Activated naive CD4-positive, alpha-beta T cell treated with anti-CD3 and anti-CD28 coated beads for 36 hours (primary cell): ENCODE measurements at regions not wholly inside any gene's neighbourhood (a gene's known extent, or its start where the extent isn't known, plus 50 kb on each side); places are given as distances from the start of the nearest gene placed in this dataset.
"Not testable (repeated sequence)": the region's sequence is repeated elsewhere in the genome, so short reads cannot be mapped to it uniquely, and the experiment has no call there.

Source experiments
- CTCF ChIA-PET: fragments of 350-600 bp; sonication (Branson Sonifier 250); formaldehyde crosslinking; loops from one replicate; lab custom pipeline; 2021; ENCODE audit warnings: antibody characterized with exemption; lab: Charles Lee
- DNase-seq: peaks from one replicate; pipeline ENCODE4 v3.0.0-alpha.2; 2020
- H3K27ac Mint-ChIP-seq: one replicate; pipeline ENCODE4 v1.8.0; 2021; ENCODE audit warnings: mild to moderate bottlenecking, mixed read lengths
- H3K27me3 Mint-ChIP-seq: one replicate; pipeline ENCODE4 v1.8.0; 2021; ENCODE audit warnings: low read depth, mixed read lengths
- H3K36me3 Mint-ChIP-seq: one replicate; pipeline ENCODE4 v1.8.0; 2021; ENCODE audit warnings: low read depth, mixed read lengths
- H3K4me1 Mint-ChIP-seq: one replicate; pipeline ENCODE4 v1.8.0; 2021; ENCODE audit warnings: low read depth, mixed read lengths
- H3K4me3 Mint-ChIP-seq: one replicate; pipeline ENCODE4 v1.8.0; 2021; ENCODE audit warnings: mild to moderate bottlenecking, moderate library complexity, mixed read lengths
- H3K9me3 Mint-ChIP-seq: one replicate; pipeline ENCODE4 v1.8.0; 2021; ENCODE audit warnings: mixed read lengths
- intact Hi-C: fragments of 100-400 bp; cut with micrococcal nuclease; formaldehyde crosslinking; loops from one replicate; pipeline ENCODE4 v1.15.1; 2023

- no peaks in the 10 kb centered on the region for H3K27me3 Mint-ChIP-seq
- H3K4me3 Mint-ChIP-seq, result no peak overlapping the region
- CTCF ChIA-PET, result no interaction called here
- peaks cover 2% of the 10 kb centered on the region for H3K9me3 Mint-ChIP-seq
- DNase-seq, result no peak
- H3K36me3 Mint-ChIP-seq, result no peaks in the 10 kb centered on the region
- intact Hi-C loops, result no loop called here
- no peaks in the 10 kb centered on the region for H3K4me1 Mint-ChIP-seq
- H3K27ac Mint-ChIP-seq, result no peak overlapping the region
Observed at GRCh38 chr5:44167540-44167939, 221.7 kb downstream of the FGF10 start.

- intact Hi-C loops, result no loop called here
- CTCF ChIA-PET, result no interaction called here
- Mint-ChIP-seq H3K9me3 (peaks cover 7% of the 10 kb centered on the region), H3K4me1 (no peaks in the 10 kb centered on the region), H3K4me3 (no peak overlapping the region), H3K36me3 (no peaks in the 10 kb centered on the region), H3K27me3 (no peaks in the 10 kb centered on the region), H3K27ac (no peak overlapping the region)
- DNase-seq, result no peak
Observed at GRCh38 chr5:44160369-44160768, 228.9 kb downstream of the FGF10 start.

GRCh38 chr5:44150075-44150723 lies 239.0 kb downstream of the FGF10 start:
- H3K27ac Mint-ChIP-seq, result no peak overlapping the region
- no peaks in the 10 kb centered on the region for H3K4me1 Mint-ChIP-seq
- H3K27me3 Mint-ChIP-seq, result no peaks in the 10 kb centered on the region
- no peak overlapping the region for H3K4me3 Mint-ChIP-seq
- intact Hi-C loops, result no loop called here
- no peak for DNase-seq
- H3K9me3 Mint-ChIP-seq, result peaks cover 12% of the 10 kb centered on the region
- CTCF ChIA-PET, result no interaction called here
- no peaks in the 10 kb centered on the region for H3K36me3 Mint-ChIP-seq

GRCh38 chr5:44117947-44118346 lies 271.3 kb downstream of the FGF10 start:
- not testable (repeated sequence) for H3K4me1 Mint-ChIP-seq, H3K9me3 Mint-ChIP-seq, H3K27ac Mint-ChIP-seq

GRCh38 chr5:44108232-44108631 lies 281.0 kb downstream of the FGF10 start:
- peaks cover 28% of the 10 kb centered on the region for H3K9me3 Mint-ChIP-seq
- DNase-seq, H3K4me3 Mint-ChIP-seq, H3K36me3 Mint-ChIP-seq, H3K4me1 Mint-ChIP-seq, H3K27me3 Mint-ChIP-seq, H3K27ac Mint-ChIP-seq, intact Hi-C loops: not testable (repeated sequence)
- CTCF ChIA-PET, result interaction anchor here (0.6 kb wide), 1 partner anchor 1765 kb away, joined by 4 read pairs; no protein-coding TSS in a partner anchor

More at GRCh38 chr5:44117947-44118346, 271.3 kb downstream of the FGF10 start:
- intact Hi-C loops, CTCF ChIA-PET, H3K27me3 Mint-ChIP-seq, H3K36me3 Mint-ChIP-seq, H3K4me3 Mint-ChIP-seq, DNase-seq: not testable (repeated sequence)

- peaks cover 14% of the 10 kb centered on the region for H3K9me3 Mint-ChIP-seq
- no peak for DNase-seq
- no peaks in the 10 kb centered on the region for H3K4me1 Mint-ChIP-seq
- H3K36me3 Mint-ChIP-seq, result no peaks in the 10 kb centered on the region
- no peaks in the 10 kb centered on the region for H3K27me3 Mint-ChIP-seq
- intact Hi-C loops, result no loop called here
- CTCF ChIA-PET, result no interaction called here
- no peak overlapping the region for H3K27ac Mint-ChIP-seq
- H3K4me3 Mint-ChIP-seq, result no peak overlapping the region
Observed at GRCh38 chr5:44099643-44100042, 289.6 kb downstream of the FGF10 start.

GRCh38 chr5:44089424-44090144 lies 299.6 kb downstream of the FGF10 start:
- no peak overlapping the region for H3K27ac Mint-ChIP-seq
- no peaks in the 10 kb centered on the region for H3K9me3 Mint-ChIP-seq

GRCh38 chr5:44085083-44085482 lies 304.1 kb downstream of the FGF10 start:
- H3K27me3 Mint-ChIP-seq, result no peaks in the 10 kb centered on the region
- H3K9me3 Mint-ChIP-seq, result peaks cover 13% of the 10 kb centered on the region
- no peak overlapping the region for H3K27ac Mint-ChIP-seq
- intact Hi-C loops, result loop anchor here (10.0 kb wide), 1 partner anchor 350 kb away; no protein-coding TSS in a partner anchor
- no peaks in the 10 kb centered on the region for H3K4me1 Mint-ChIP-seq
- no peak overlapping the region for H3K4me3 Mint-ChIP-seq
- no peaks in the 10 kb centered on the region for H3K36me3 Mint-ChIP-seq
- CTCF ChIA-PET, result no interaction called here
- DNase-seq, result no peak

More at GRCh38 chr5:44089424-44090144, 299.6 kb downstream of the FGF10 start:
- CTCF ChIA-PET, result no interaction called here
- H3K27me3 Mint-ChIP-seq, result no peaks in the 10 kb centered on the region
- intact Hi-C loops, result loop anchor here (10.0 kb wide), 1 partner anchor 355 kb away; no protein-coding TSS in a partner anchor
- H3K36me3 Mint-ChIP-seq, result no peaks in the 10 kb centered on the region
- no peak for DNase-seq
- H3K4me3 Mint-ChIP-seq, result no peak overlapping the region
- no peaks in the 10 kb centered on the region for H3K4me1 Mint-ChIP-seq

GRCh38 chr5:44074547-44074946 lies 314.7 kb downstream of the FGF10 start:
- H3K27me3 Mint-ChIP-seq, H3K9me3 Mint-ChIP-seq, CTCF ChIA-PET, H3K4me1 Mint-ChIP-seq, H3K27ac Mint-ChIP-seq, intact Hi-C loops, H3K36me3 Mint-ChIP-seq, H3K4me3 Mint-ChIP-seq, DNase-seq: not testable (repeated sequence)

- Mint-ChIP-seq H3K27ac (no peak overlapping the region), H3K4me1 (no peaks in the 10 kb centered on the region), H3K27me3 (no peaks in the 10 kb centered on the region), H3K4me3 (no peak overlapping the region), H3K36me3 (no peaks in the 10 kb centered on the region), H3K9me3 (no peaks in the 10 kb centered on the region)
- CTCF ChIA-PET, result no interaction called here
- intact Hi-C loops, result no loop called here
- DNase-seq, result no peak
Observed at GRCh38 chr5:44051591-44051990, 337.6 kb downstream of the FGF10 start.

- no peak for DNase-seq
- Mint-ChIP-seq H3K4me1 (no peaks in the 10 kb centered on the region), H3K27ac (no peak overlapping the region), H3K4me3 (no peak overlapping the region), H3K9me3 (peaks cover 8% of the 10 kb centered on the region), H3K36me3 (no peaks in the 10 kb centered on the region), H3K27me3 (no peaks in the 10 kb centered on the region)
- CTCF ChIA-PET, result no interaction called here
- intact Hi-C loops, result no loop called here
Observed at GRCh38 chr5:44048276-44048984, 340.8 kb downstream of the FGF10 start.

GRCh38 chr5:44046619-44047364 lies 342.4 kb downstream of the FGF10 start:
- Mint-ChIP-seq H3K4me3 (no peak overlapping the region), H3K36me3 (no peaks in the 10 kb centered on the region), H3K4me1 (no peaks in the 10 kb centered on the region), H3K27ac (no peak overlapping the region), H3K27me3 (no peaks in the 10 kb centered on the region), H3K9me3 (peaks cover 9% of the 10 kb centered on the region)
- intact Hi-C loops, result no loop called here
- CTCF ChIA-PET, result no interaction called here
- DNase-seq, result no peak
